Caco-2 (cell line): ENCODE measurements at regions not wholly inside any gene's neighbourhood (a gene's known extent, or its start where the extent isn't known, plus 50 kb on each side); places are given as distances from the start of the nearest gene placed in this dataset.
"Not testable (repeated sequence)": the region's sequence is repeated elsewhere in the genome, so short reads cannot be mapped to it uniquely, and the experiment has no call there.

ENCODE experiments used
- BruUV-seq: library from RNA; stranded (reverse); fragments of 400-500 nt; replicated peaks from 2 replicates; lab custom pipeline; 2021; lab: Mats Ljungman, UMichigan
- CTCF ChIA-PET: fragments of 300-600 bp; sonication (Branson Sonifier 250); formaldehyde crosslinking; loops from one replicate; lab custom pipeline; 2022; ENCODE audit warnings: antibody characterized with exemption; lab: Charles Lee
- POLR2A ChIA-PET: fragments of 300-600 bp; sonication (Branson Sonifier 250); formaldehyde crosslinking; loops from one replicate; lab custom pipeline; 2022; ENCODE audit warnings: antibody characterized with exemption; lab: Charles Lee
- DNase-seq, 2 experiments: peaks; one replicate each; pipeline versions ENCODE4 v3.0.0 to v3.0.0-alpha.2; 2020 to 2022
- H3K27me3 ChIP-seq: replicated peaks from 2 replicates; pipeline ENCODE4 v1.6.0; 2011; ENCODE audit warnings: low read length; ENCODE audit not compliant: control insufficient read depth, insufficient read depth
- H3K36me3 ChIP-seq: 2 replicates; pipeline ENCODE4 v1.5.1; 2011; ENCODE audit warnings: low read length; ENCODE audit not compliant: control insufficient read depth, insufficient read depth
- H3K4me1 ChIP-seq: fragments of 250-450 bp; sonication (Bioruptor Pico); 2 replicates; pipeline ENCODE4 v1.5.1; 2020; ENCODE audit warnings: mild to moderate bottlenecking
- H3K4me3 ChIP-seq: 2 replicates; pipeline ENCODE4 v1.5.1; 2011; ENCODE audit warnings: low read depth, mild to moderate bottlenecking, control low read depth, low read length
- H3K9me3 ChIP-seq: fragments of 250-450 bp; sonication (Bioruptor Pico); 2 replicates; pipeline ENCODE4 v1.5.1; 2020; ENCODE audit warnings: mild to moderate bottlenecking, moderate library complexity
- H3K27ac Mint-ChIP-seq: one replicate; pipeline ENCODE4 v1.8.0; 2022; ENCODE audit warnings: mixed read lengths; ENCODE audit not compliant: unreplicated experiment
- H3K27me3 Mint-ChIP-seq: one replicate; pipeline ENCODE4 v1.8.0; 2022; ENCODE audit warnings: mixed read lengths; ENCODE audit not compliant: insufficient read depth, unreplicated experiment
- H3K36me3 Mint-ChIP-seq: one replicate; pipeline ENCODE4 v1.8.0; 2022; ENCODE audit warnings: mild to moderate bottlenecking, mixed read lengths; ENCODE audit not compliant: insufficient read depth, unreplicated experiment
- H3K4me1 Mint-ChIP-seq: one replicate; pipeline ENCODE4 v1.8.0; 2022; ENCODE audit warnings: low read depth, mixed read lengths; ENCODE audit not compliant: unreplicated experiment
- H3K4me3 Mint-ChIP-seq: one replicate; pipeline ENCODE4 v1.8.0; 2022; ENCODE audit warnings: mild to moderate bottlenecking, moderate library complexity, mixed read lengths; ENCODE audit not compliant: unreplicated experiment
- H3K9me3 Mint-ChIP-seq: one replicate; pipeline ENCODE4 v1.8.0; 2022; ENCODE audit warnings: mixed read lengths; ENCODE audit not compliant: unreplicated experiment
- intact Hi-C: fragments of 100-400 bp; cut with micrococcal nuclease; formaldehyde crosslinking; loops from one replicate; pipeline ENCODE4 v1.10.0; 2022; ENCODE audit not compliant: unreplicated experiment
- TF ChIP-seq, protein P1 (sequence below), 2 experiments: fragments of 200-600 bp in 1 of 2; IDR thresholded peaks; 1 replicate in 1 of 2; 2 replicates in 1 of 2; pipeline versions ENCODE4 v1.5.1 to v1.8.0; 2011 to 2022; ENCODE audit warnings: antibody characterized with exemption in 1 of 2, control low read depth in 1 of 2, inconsistent platforms in 1 of 2, low read depth in 1 of 2, low read length in 1 of 2, mild to moderate bottlenecking in 1 of 2, moderate library complexity in 1 of 2; ENCODE audit not compliant: insufficient read depth in 1 of 2, severe bottlenecking in 1 of 2, unreplicated experiment in 1 of 2

GRCh38 chr15:28459279-28459678 lies 73.5 kb downstream of the GOLGA8G start:
- no peak for DNase-seq
- TF ChIP-seq, protein P1, sequence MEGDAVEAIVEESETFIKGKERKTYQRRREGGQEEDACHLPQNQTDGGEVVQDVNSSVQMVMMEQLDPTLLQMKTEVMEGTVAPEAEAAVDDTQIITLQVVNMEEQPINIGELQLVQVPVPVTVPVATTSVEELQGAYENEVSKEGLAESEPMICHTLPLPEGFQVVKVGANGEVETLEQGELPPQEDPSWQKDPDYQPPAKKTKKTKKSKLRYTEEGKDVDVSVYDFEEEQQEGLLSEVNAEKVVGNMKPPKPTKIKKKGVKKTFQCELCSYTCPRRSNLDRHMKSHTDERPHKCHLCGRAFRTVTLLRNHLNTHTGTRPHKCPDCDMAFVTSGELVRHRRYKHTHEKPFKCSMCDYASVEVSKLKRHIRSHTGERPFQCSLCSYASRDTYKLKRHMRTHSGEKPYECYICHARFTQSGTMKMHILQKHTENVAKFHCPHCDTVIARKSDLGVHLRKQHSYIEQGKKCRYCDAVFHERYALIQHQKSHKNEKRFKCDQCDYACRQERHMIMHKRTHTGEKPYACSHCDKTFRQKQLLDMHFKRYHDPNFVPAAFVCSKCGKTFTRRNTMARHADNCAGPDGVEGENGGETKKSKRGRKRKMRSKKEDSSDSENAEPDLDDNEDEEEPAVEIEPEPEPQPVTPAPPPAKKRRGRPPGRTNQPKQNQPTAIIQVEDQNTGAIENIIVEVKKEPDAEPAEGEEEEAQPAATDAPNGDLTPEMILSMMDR (IDR thresholded peaks at IDR 0.05; ENCODE audit: insufficient read depth in 1 of 2, low read depth in 1 of 2, low read length in 1 of 2, severe bottlenecking in 1 of 2, unreplicated experiment in 1 of 2) = no peak
- Mint-ChIP-seq H3K27me3 (peaks cover 4% of the 10 kb centered on the region), H3K4me3 (no peak overlapping the region), H3K27ac (no peak overlapping the region), H3K9me3 (no peaks in the 10 kb centered on the region), H3K4me1 (no peaks in the 10 kb centered on the region), H3K36me3 (peaks cover 5% of the 10 kb centered on the region)
- intact Hi-C loops = no loop called here
- Histone ChIP-seq H3K36me3 (no peaks in the 10 kb centered on the region), H3K9me3 (no peaks in the 10 kb centered on the region), H3K4me3 (no peak overlapping the region), H3K27me3 (no peaks in the 10 kb centered on the region), H3K4me1 (no peaks in the 10 kb centered on the region)
- no TSS peak for BruUV-seq
- POLR2A ChIA-PET = no interaction called here
- CTCF ChIA-PET = no interaction called here

GRCh38 chr15:28457396-28457932 lies 75.3 kb downstream of the GOLGA8G start:
- not testable (repeated sequence) for H3K27ac Mint-ChIP-seq

DNA sequence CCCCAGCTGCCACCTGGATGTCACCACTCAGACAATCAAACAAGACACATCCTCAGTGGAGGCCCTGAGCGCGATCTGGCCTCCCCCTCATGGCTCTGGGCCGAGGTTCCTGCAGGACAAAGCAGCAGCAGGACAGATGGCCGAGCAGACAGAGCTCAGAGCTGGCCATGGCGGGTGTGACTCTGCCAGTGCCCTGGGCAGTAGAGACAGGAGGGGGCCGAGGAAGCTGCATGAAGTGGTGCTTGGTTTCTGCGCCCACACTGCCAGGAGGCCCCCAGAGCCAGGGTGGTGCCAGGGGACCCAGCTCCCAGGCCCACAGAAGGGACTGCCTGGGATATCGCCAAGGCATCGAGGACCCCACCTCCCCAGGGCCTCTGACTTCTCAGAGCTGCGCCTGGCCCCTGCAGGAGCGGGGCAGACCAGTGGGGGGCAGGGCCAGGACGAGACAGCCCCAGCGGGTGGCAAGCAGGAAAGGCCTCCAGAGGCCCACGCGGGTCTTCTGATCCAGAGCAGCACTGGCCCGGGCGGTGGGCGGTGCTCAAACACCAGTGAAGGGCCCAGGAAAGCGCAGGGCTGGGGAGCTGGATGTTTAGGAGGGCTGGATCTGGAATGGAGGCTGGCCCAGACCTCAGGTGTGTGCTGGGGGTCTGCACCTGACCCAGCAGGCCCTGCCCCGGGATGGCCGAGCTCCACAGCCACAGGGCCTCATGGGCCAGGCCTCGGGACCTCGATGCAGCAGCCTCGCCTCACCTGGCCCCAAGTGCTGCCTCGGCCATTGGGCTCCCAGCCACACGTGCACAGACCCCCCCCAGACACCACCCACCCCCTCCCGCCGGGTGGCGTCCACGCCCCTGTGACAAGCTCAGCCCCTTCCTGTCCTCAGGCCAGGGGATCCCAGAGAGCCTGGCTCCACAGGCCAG lies 76.0 kb downstream of the GOLGA8G start:
- Mint-ChIP-seq H3K36me3 (peaks cover 5% of the 10 kb centered on the region), H3K9me3 (no peaks in the 10 kb centered on the region), H3K27me3 (no peaks in the 10 kb centered on the region), H3K27ac (no peak overlapping the region), H3K4me1 (no peaks in the 10 kb centered on the region), H3K4me3 (no peak overlapping the region)
- no TSS peak for BruUV-seq
- peak in 1 of 2 experiments; percentile 38 for DNase-seq
- intact Hi-C loops = no loop called here
- no peaks in the 10 kb centered on the region for H3K27me3 ChIP-seq
- TF ChIP-seq, protein P1 (IDR thresholded peaks at IDR 0.05; ENCODE audit: insufficient read depth in 1 of 2, low read depth in 1 of 2, low read length in 1 of 2, severe bottlenecking in 1 of 2, unreplicated experiment in 1 of 2) = no peak
- ChIA-PET CTCF (no interaction called here), POLR2A (no interaction called here)
- no peaks in the 10 kb centered on the region for H3K9me3 ChIP-seq
- no peaks in the 10 kb centered on the region for H3K4me1 ChIP-seq
- no peak overlapping the region for H3K4me3 ChIP-seq
- no peaks in the 10 kb centered on the region for H3K36me3 ChIP-seq

More at GRCh38 chr15:28457396-28457932, 75.3 kb downstream of the GOLGA8G start:
- H3K27me3 ChIP-seq, H3K4me3 Mint-ChIP-seq, H3K4me3 ChIP-seq, H3K9me3 ChIP-seq, BruUV-seq, H3K36me3 Mint-ChIP-seq, H3K4me1 Mint-ChIP-seq, H3K36me3 ChIP-seq, POLR2A ChIA-PET, H3K4me1 ChIP-seq, H3K27me3 Mint-ChIP-seq, intact Hi-C loops, H3K9me3 Mint-ChIP-seq, CTCF ChIA-PET: not testable (repeated sequence)
- DNase-seq = peak in 1 of 2 experiments; percentile 38

- CTCF ChIA-PET, H3K27me3 Mint-ChIP-seq, BruUV-seq, H3K9me3 ChIP-seq, H3K4me3 Mint-ChIP-seq, H3K36me3 Mint-ChIP-seq, H3K4me3 ChIP-seq, H3K27me3 ChIP-seq, H3K9me3 Mint-ChIP-seq, H3K27ac Mint-ChIP-seq, H3K36me3 ChIP-seq, H3K4me1 ChIP-seq, intact Hi-C loops, H3K4me1 Mint-ChIP-seq, POLR2A ChIA-PET: not testable (repeated sequence)
- DNase-seq = peak in 1 of 2 experiments; percentile 37
Observed at GRCh38 chr15:28455537-28456475, 77.0 kb downstream of the GOLGA8G start.

DNA sequence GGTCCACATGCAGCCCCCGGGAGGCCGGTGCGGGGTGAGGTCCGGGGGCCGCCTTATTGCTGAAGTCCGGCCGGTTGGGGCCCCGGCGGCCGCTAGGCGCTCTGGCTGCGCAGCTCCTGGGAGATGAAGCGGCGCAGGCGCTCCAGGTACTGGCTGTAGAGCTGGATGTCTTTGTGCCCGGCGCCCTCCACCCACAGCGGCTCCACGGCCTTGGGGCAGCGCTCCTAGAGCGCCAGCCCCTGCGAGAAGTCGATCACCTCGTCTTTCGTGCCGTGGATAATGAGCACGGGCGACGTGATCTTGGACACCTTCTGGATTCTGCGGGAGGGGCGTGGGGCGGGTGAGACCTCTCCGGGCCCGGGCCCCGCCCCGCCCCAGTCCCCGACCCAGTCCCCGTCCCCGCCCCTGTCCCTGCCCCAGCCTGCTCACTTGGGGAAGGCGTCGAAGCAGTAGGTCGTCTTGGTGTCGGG lies 76.3 kb downstream of the GOLGA8F start:
- H3K27me3 Mint-ChIP-seq, H3K36me3 ChIP-seq, DNase-seq, POLR2A ChIA-PET, CTCF ChIA-PET, intact Hi-C loops, H3K9me3 ChIP-seq, H3K27me3 ChIP-seq, H3K4me1 Mint-ChIP-seq, H3K4me1 ChIP-seq, H3K27ac Mint-ChIP-seq, H3K4me3 ChIP-seq, H3K36me3 Mint-ChIP-seq, BruUV-seq, H3K9me3 Mint-ChIP-seq, H3K4me3 Mint-ChIP-seq: not testable (repeated sequence)
